Smooth muscle cell (in vitro differentiated cells): ENCODE measurements at regions not wholly inside any gene's neighbourhood (a gene's known extent, or its start where the extent isn't known, plus 50 kb on each side); places are given as distances from the start of the nearest gene placed in this dataset.

ENCODE experiments used
- DNase-seq: peaks from one replicate; lab custom pipeline; 2025; ENCODE audit not compliant: unreplicated experiment; lab: John Stamatoyannopoulos, UW
- H2AFZ ChIP-seq: fragments of 200-600 bp; sonication (generic); 2 replicates; pipeline ENCODE4 v1.6.0; 2016; ENCODE audit warnings: antibody characterized with exemption, low read depth, mild to moderate bottlenecking
- H3F3A ChIP-seq: fragments of 200-600 bp; sonication (generic); 2 replicates; pipeline ENCODE4 v1.6.0; 2017; ENCODE audit warnings: antibody characterized with exemption, low read depth
- H3K27ac ChIP-seq: fragments of 200-600 bp; sonication (generic); 2 replicates; pipeline ENCODE4 v1.5.1; 2016; ENCODE audit warnings: low read depth, mild to moderate bottlenecking
- H3K27me3 ChIP-seq: fragments of 200-600 bp; sonication (generic); 2 replicates; pipeline ENCODE4 v1.6.1; 2016; ENCODE audit warnings: low read depth, mild to moderate bottlenecking
- H3K36me3 ChIP-seq: fragments of 200-600 bp; sonication (generic); 2 replicates; pipeline ENCODE4 v1.5.1; 2016; ENCODE audit warnings: low read depth
- H3K4me1 ChIP-seq: fragments of 200-600 bp; sonication (generic); 2 replicates; pipeline ENCODE4 v1.5.1; 2016; ENCODE audit warnings: low read depth
- H3K4me2 ChIP-seq: fragments of 200-600 bp; sonication (generic); 2 replicates; pipeline ENCODE4 v1.6.0; 2016; ENCODE audit warnings: mild to moderate bottlenecking
- H3K4me3 ChIP-seq: fragments of 200-600 bp; sonication (generic); 2 replicates; pipeline ENCODE4 v1.5.1; 2016; ENCODE audit warnings: mild to moderate bottlenecking
- H3K79me2 ChIP-seq: fragments of 200-600 bp; sonication (generic); 2 replicates; pipeline ENCODE4 v1.6.0; 2016; ENCODE audit warnings: low read depth, mild to moderate bottlenecking
- H3K9ac ChIP-seq: fragments of 200-600 bp; sonication (generic); 2 replicates; pipeline ENCODE4 v1.6.0; 2016; ENCODE audit warnings: low read depth
- H3K9me3 ChIP-seq: fragments of 200-600 bp; sonication (generic); replicated peaks from 2 replicates; pipeline ENCODE4 v1.5.1; 2016; ENCODE audit warnings: low read depth
- H4K20me1 ChIP-seq: fragments of 200-600 bp; sonication (generic); 2 replicates; pipeline ENCODE4 v1.6.0; 2016; ENCODE audit warnings: low read depth
- WGBS: methylation state at CpG from one replicate; pipeline ENCODE4 v1.1.7; 2016; ENCODE audit warnings: low lambda C conversion rate; 5-methylcytosine and 5-hydroxymethylcytosine counted together
- TF ChIP-seq, protein P1 (sequence below): fragments of 200-600 bp; sonication (generic); IDR thresholded peaks from 2 replicates; pipeline ENCODE4 v1.5.1; 2017; ENCODE audit warnings: borderline replicate concordance, mild to moderate bottlenecking, antibody characterized with exemption; ENCODE audit not compliant: insufficient read depth, poor library complexity, severe bottlenecking

DNA sequence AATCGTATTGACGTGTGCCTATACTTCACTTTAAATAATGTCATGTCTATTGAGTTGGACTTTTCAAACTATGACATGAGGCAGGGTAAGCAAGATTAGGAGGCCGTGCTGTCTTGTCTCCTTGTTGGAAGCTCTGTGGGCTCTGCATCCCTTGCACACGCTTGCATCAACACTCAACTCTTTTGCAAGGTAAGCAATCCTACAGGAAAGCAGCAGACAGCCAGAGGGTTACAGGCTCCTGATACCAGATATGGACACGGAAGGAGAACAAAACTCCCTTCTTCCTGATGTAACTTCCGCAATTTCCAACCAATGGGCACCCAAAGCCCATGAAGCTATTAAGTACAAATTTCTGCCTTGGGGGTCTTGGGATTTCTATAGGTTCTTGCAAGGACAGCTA, 1520.7 kb upstream of the B3GALT2 start:
- Histone ChIP-seq H3K9ac (no peak overlapping the region), H3K27ac (no peak overlapping the region), H4K20me1 (no peaks in the 10 kb centered on the region), H3K4me2 (no peak overlapping the region), H3K79me2 (no peaks in the 10 kb centered on the region), H3K27me3 (no peaks in the 10 kb centered on the region), H3K4me3 (no peak overlapping the region), H3K36me3 (no peaks in the 10 kb centered on the region), H3K9me3 (no peaks in the 10 kb centered on the region), H3F3A (no peaks in the 10 kb centered on the region), H2AFZ (no peak overlapping the region), H3K4me1 (no peaks in the 10 kb centered on the region)
- 92% methylated on average over 6 of the region's 6 CpGs for WGBS
- TF ChIP-seq, protein P1, sequence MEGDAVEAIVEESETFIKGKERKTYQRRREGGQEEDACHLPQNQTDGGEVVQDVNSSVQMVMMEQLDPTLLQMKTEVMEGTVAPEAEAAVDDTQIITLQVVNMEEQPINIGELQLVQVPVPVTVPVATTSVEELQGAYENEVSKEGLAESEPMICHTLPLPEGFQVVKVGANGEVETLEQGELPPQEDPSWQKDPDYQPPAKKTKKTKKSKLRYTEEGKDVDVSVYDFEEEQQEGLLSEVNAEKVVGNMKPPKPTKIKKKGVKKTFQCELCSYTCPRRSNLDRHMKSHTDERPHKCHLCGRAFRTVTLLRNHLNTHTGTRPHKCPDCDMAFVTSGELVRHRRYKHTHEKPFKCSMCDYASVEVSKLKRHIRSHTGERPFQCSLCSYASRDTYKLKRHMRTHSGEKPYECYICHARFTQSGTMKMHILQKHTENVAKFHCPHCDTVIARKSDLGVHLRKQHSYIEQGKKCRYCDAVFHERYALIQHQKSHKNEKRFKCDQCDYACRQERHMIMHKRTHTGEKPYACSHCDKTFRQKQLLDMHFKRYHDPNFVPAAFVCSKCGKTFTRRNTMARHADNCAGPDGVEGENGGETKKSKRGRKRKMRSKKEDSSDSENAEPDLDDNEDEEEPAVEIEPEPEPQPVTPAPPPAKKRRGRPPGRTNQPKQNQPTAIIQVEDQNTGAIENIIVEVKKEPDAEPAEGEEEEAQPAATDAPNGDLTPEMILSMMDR = no peak
- no peak for DNase-seq

DNA sequence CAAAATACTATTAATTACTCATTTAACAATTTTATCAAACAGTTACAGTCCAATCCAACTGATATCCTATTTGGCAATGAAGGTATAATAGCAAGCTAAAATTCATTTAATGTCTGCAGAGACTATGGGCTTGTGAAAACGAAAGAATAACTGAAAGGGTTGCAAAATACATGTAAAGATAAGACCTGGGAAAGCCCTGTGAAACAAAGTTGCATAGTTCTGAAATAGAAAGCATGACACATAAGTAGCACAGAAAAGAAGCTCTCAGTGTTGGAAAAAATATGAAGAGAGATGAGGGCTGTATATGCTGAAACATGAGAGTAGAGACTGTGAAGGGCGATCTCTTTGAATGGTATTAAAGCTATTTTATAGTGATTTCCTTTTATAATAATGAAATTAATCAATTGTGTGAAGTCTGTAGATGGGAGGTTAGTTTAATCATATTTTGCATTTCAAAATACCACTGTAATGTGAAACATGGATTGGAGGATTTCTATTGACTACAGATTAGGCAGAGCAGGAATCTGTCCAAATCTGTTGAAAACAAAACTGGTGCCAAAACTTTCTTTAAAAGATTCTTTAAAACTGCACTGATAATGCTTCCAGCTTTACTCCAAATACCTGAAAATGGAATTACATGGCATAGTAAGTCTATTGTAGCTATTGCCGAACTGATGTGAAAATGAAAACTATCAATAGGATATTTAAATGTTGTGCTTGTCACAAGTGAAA, 1518.9 kb upstream of the B3GALT2 start:
- no peak overlapping the region for H3K4me2 ChIP-seq
- no peak for DNase-seq
- no peaks in the 10 kb centered on the region for H3K9me3 ChIP-seq
- TF ChIP-seq, protein P1 = no peak
- no peaks in the 10 kb centered on the region for H3K36me3 ChIP-seq
- H3K27ac ChIP-seq = no peak overlapping the region
- no peaks in the 10 kb centered on the region for H3K27me3 ChIP-seq
- no peaks in the 10 kb centered on the region for H4K20me1 ChIP-seq
- H3K4me3 ChIP-seq = no peak overlapping the region
- no peak overlapping the region for H2AFZ ChIP-seq
- no peak overlapping the region for H3K9ac ChIP-seq
- WGBS = 72% methylated on average over 3 of the region's 3 CpGs
- no peaks in the 10 kb centered on the region for H3K79me2 ChIP-seq
- no peaks in the 10 kb centered on the region for H3K4me1 ChIP-seq
- H3F3A ChIP-seq = no peaks in the 10 kb centered on the region

DNA sequence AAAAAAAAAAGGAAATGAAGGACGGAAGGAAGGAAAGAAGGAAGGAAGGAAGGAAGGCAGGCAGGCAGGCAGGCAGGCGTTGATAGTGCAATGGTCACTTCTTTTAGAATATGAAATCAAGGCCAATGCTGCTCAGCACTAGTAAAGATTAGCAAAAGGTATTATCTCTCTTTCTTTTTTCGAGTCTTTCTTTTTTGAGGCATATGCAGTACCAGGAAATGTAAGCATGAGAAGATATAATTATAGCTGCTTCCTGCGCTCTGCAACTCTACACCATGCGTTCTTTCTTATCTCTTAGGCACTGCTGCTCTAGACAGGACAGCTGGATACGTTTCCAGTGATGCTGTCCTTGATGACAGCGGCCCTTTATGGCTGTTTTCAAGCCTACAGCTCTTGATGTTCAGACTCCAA, 1512.5 kb upstream of the B3GALT2 start:
- DNase-seq = no peak
- Histone ChIP-seq H3K27me3 (no peaks in the 10 kb centered on the region), H3K9me3 (no peaks in the 10 kb centered on the region), H3F3A (no peaks in the 10 kb centered on the region), H3K4me2 (no peak overlapping the region), H3K9ac (no peak overlapping the region), H3K36me3 (no peaks in the 10 kb centered on the region), H4K20me1 (no peaks in the 10 kb centered on the region), H2AFZ (no peak overlapping the region), H3K79me2 (no peaks in the 10 kb centered on the region), H3K4me1 (no peaks in the 10 kb centered on the region), H3K27ac (no peak overlapping the region), H3K4me3 (no peak overlapping the region)
- TF ChIP-seq, protein P1 = no peak
- 72% methylated on average over 7 of the region's 7 CpGs for WGBS

DNA sequence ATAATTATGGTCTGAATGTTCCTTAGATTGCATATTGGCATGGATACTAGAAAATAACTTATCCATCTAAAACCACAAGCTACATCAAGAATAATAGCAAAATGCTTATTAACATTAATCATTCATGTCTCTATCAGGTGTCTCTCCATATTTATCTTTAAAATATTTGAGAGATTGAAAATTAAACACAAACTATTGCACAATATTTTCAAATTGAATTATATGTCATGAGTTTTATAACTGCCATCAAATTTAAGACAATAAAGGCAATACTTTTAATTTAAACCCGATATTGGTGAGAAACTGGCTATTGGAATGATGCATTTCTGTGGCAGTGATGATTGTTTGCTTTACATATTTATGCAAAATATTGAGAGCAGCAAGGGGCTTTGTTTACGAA, 1506.8 kb upstream of the B3GALT2 start:
- WGBS = 79% methylated on average over 2 of the region's 2 CpGs
- no peaks in the 10 kb centered on the region for H4K20me1 ChIP-seq
- TF ChIP-seq, protein P1 = no peak
- no peaks in the 10 kb centered on the region for H3K36me3 ChIP-seq
- no peak for DNase-seq
- H3K79me2 ChIP-seq = no peaks in the 10 kb centered on the region
- H3K4me3 ChIP-seq = no peak overlapping the region
- H3K9ac ChIP-seq = no peak overlapping the region
- H3K27me3 ChIP-seq = no peaks in the 10 kb centered on the region
- H3K4me2 ChIP-seq = no peak overlapping the region
- H3K4me1 ChIP-seq = no peaks in the 10 kb centered on the region
- H2AFZ ChIP-seq = no peak overlapping the region
- H3K27ac ChIP-seq = no peak overlapping the region
- no peaks in the 10 kb centered on the region for H3K9me3 ChIP-seq
- H3F3A ChIP-seq = no peaks in the 10 kb centered on the region
